ENCODE measurements at regions not wholly inside any gene's neighbourhood (a gene's known extent, or its start where the extent isn't known, plus 50 kb on each side); places are given as distances from the start of the nearest gene placed in this dataset.

- TF ChIP-seq SIN3A (IDR thresholded peaks at IDR 0.05; ENCODE audit: borderline replicate concordance, insufficient read depth, low read length): no peak
- TF ChIP-seq TAF1 (IDR thresholded peaks at IDR 0.05; ENCODE audit: borderline replicate concordance, insufficient read depth, low read length): no peak
- TF ChIP-seq REST (IDR thresholded peaks at IDR 0.05; ENCODE audit: insufficient read depth in 1 of 2, low read depth in 2 of 2, low read length in 2 of 2): no peak
- no peak for TF ChIP-seq FOXP2 (optimal IDR thresholded peaks at IDR 0.05; ENCODE audit: borderline replicate concordance, extremely low read depth, extremely low read length, insufficient read depth)
- TF ChIP-seq POLR2AphosphoS5 (IDR thresholded peaks at IDR 0.05; ENCODE audit: low read depth, low read length): no peak
These were observed 647.8 kb downstream of the ANXA1 start for GRCh38 chr9:73799446-73799845.

DNA sequence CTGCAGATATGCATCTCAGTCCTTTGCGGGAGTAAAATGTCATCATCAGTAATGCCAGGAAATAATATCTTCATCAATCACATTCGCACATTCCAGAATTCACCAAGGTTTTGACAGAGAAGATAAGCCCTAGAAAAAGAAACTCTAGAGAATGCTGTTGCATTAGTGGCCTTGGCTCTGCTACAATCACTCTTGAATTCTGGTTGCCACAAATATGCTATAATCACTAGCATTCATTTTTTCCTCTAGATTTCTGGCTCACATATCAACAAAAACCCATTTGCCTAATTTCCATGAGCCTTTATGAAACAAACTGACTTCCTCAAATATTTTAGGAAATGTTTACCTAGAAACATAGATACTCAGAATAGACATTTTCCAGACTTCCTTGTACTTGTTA is 653.4 kb downstream of the ANXA1 start:
- TF ChIP-seq SIN3A (IDR thresholded peaks at IDR 0.05; ENCODE audit: borderline replicate concordance, insufficient read depth, low read length) (no peak), REST (IDR thresholded peaks at IDR 0.05; ENCODE audit: insufficient read depth in 1 of 2, low read depth in 2 of 2, low read length in 2 of 2) (no peak), POLR2AphosphoS5 (IDR thresholded peaks at IDR 0.05; ENCODE audit: low read depth, low read length) (no peak), FOXP2 (optimal IDR thresholded peaks at IDR 0.05; ENCODE audit: borderline replicate concordance, extremely low read depth, extremely low read length, insufficient read depth) (no peak), TAF1 (IDR thresholded peaks at IDR 0.05; ENCODE audit: borderline replicate concordance, insufficient read depth, low read length) (no peak)

- TF ChIP-seq REST (IDR thresholded peaks at IDR 0.05; ENCODE audit: insufficient read depth in 1 of 2, low read depth in 2 of 2, low read length in 2 of 2) (no peak), FOXP2 (optimal IDR thresholded peaks at IDR 0.05; ENCODE audit: borderline replicate concordance, extremely low read depth, extremely low read length, insufficient read depth) (no peak), TAF1 (IDR thresholded peaks at IDR 0.05; ENCODE audit: borderline replicate concordance, insufficient read depth, low read length) (no peak), POLR2AphosphoS5 (IDR thresholded peaks at IDR 0.05; ENCODE audit: low read depth, low read length) (no peak), SIN3A (IDR thresholded peaks at IDR 0.05; ENCODE audit: borderline replicate concordance, insufficient read depth, low read length) (no peak)
These were observed 654.3 kb downstream of the ANXA1 start for GRCh38 chr9:73805853-73806458.

DNA sequence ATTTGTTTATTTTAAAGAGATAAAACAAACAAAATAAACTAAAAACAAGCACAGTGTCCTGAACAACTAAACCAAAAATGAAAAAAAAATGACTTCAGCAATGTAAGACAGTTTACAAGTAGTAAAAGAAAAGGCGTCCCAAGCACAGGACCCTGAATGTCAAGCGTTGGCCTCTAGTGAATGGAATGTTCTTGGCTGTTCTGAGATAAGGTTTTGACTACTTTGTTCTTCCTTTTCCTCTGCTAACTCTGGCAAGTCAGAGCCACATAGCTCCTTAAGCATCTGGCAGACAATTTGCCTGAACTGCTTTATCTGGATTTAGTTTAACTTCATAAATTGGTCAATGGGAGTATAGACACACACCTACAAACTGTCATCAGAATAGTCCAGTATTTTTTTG is 655.2 kb downstream of the ANXA1 start:
- TF ChIP-seq REST (IDR thresholded peaks at IDR 0.05; ENCODE audit: insufficient read depth in 1 of 2, low read depth in 2 of 2, low read length in 2 of 2) (no peak), TAF1 (IDR thresholded peaks at IDR 0.05; ENCODE audit: borderline replicate concordance, insufficient read depth, low read length) (no peak), SIN3A (IDR thresholded peaks at IDR 0.05; ENCODE audit: borderline replicate concordance, insufficient read depth, low read length) (no peak), POLR2AphosphoS5 (IDR thresholded peaks at IDR 0.05; ENCODE audit: low read depth, low read length) (no peak), FOXP2 (optimal IDR thresholded peaks at IDR 0.05; ENCODE audit: borderline replicate concordance, extremely low read depth, extremely low read length, insufficient read depth) (no peak)

All from PFSK-1 (cell line).